HepG2 (cell line): ENCODE measurements at regions not wholly inside any gene's neighbourhood (a gene's known extent, or its start where the extent isn't known, plus 50 kb on each side); places are given as distances from the start of the nearest gene placed in this dataset.

ENCODE experiments used
- BRD4 ChIP-seq: sonication (generic); formaldehyde crosslinking; IDR thresholded peaks from 2 replicates; pipeline ENCODE4 v1.4.0; 2020; ENCODE audit warnings: missing genetic modification reagents
- FOXO1 ChIP-seq: sonication (generic); formaldehyde crosslinking; IDR thresholded peaks from 2 replicates; pipeline ENCODE4 v1.4.0; 2020; ENCODE audit warnings: missing genetic modification reagents
- TRIM22 ChIP-seq: fragments of 450-650 bp; IDR thresholded peaks from 2 replicates; pipeline ENCODE4 v1.6.1; 2017
- ZBTB4 ChIP-seq: sonication (generic); formaldehyde crosslinking; IDR thresholded peaks from 2 replicates; pipeline ENCODE4 v1.4.0; 2020; ENCODE audit warnings: missing genetic modification reagents, mild to moderate bottlenecking, borderline replicate concordance
- ZBTB43 ChIP-seq: sonication (generic); formaldehyde crosslinking; conservative IDR thresholded peaks from 2 replicates; pipeline ENCODE4 v1.4.0; 2020; ENCODE audit warnings: missing genetic modification reagents
- ZBTB44 ChIP-seq: sonication (generic); formaldehyde crosslinking; IDR thresholded peaks from 2 replicates; pipeline ENCODE4 v1.4.0; 2020; ENCODE audit warnings: missing genetic modification reagents
- ZGPAT ChIP-seq: IDR thresholded peaks from 2 replicates; pipeline ENCODE4 v1.6.1; 2016; ENCODE audit warnings: mild to moderate bottlenecking
- ZNF121 ChIP-seq: sonication (generic); formaldehyde crosslinking; IDR thresholded peaks from 2 replicates; pipeline ENCODE4 v1.5.0; 2020; ENCODE audit warnings: mild to moderate bottlenecking, missing genetic modification reagents
- ZNF138 ChIP-seq: sonication (generic); formaldehyde crosslinking; IDR thresholded peaks from 2 replicates; pipeline ENCODE4 v1.5.0; 2020; ENCODE audit warnings: mild to moderate bottlenecking, low read depth, missing genetic modification reagents
- ZNF230 ChIP-seq: sonication (generic); formaldehyde crosslinking; IDR thresholded peaks from 2 replicates; pipeline ENCODE4 v1.4.0; 2020; ENCODE audit warnings: mild to moderate bottlenecking, missing genetic modification reagents
- ZNF276 ChIP-seq: sonication (generic); formaldehyde crosslinking; IDR thresholded peaks from 2 replicates; pipeline ENCODE4 v1.4.0; 2020; ENCODE audit warnings: mild to moderate bottlenecking, low read depth, missing genetic modification reagents
- ZNF282 ChIP-seq: fragments of 450-650 bp; IDR thresholded peaks from 2 replicates; pipeline ENCODE4 v1.6.1; 2018; ENCODE audit not compliant: partially characterized antibody
- ZNF326 ChIP-seq: sonication (generic); formaldehyde crosslinking; IDR thresholded peaks from 2 replicates; pipeline ENCODE4 v1.4.0; 2020; ENCODE audit warnings: missing genetic modification reagents, borderline replicate concordance
- ZNF451 ChIP-seq: sonication (generic); formaldehyde crosslinking; IDR thresholded peaks from 2 replicates; pipeline ENCODE4 v1.5.0; 2020; ENCODE audit warnings: mild to moderate bottlenecking, missing genetic modification reagents
- ZNF703 ChIP-seq: sonication (generic); formaldehyde crosslinking; IDR thresholded peaks from 2 replicates; pipeline ENCODE4 v1.5.1; 2020; ENCODE audit warnings: missing genetic modification reagents, mild to moderate bottlenecking, moderate library complexity, borderline replicate concordance
- ZSCAN12 ChIP-seq: sonication (generic); formaldehyde crosslinking; IDR thresholded peaks from 2 replicates; pipeline ENCODE4 v1.9.0; 2021; ENCODE audit warnings: mild to moderate bottlenecking, missing genetic modification reagents
- ZSCAN29 ChIP-seq: sonication (generic); formaldehyde crosslinking; conservative IDR thresholded peaks from 2 replicates; pipeline ENCODE4 v1.4.0; 2020; ENCODE audit warnings: mild to moderate bottlenecking, missing genetic modification reagents

- no peak for TF ChIP-seq ZNF276 (CRISPR knock-in tag)
- 0 out of 2 replicates have a peak, but pooled peaks have one; percentile 22 for TF ChIP-seq ZNF703 (CRISPR knock-in tag)
- no peak for TF ChIP-seq ZNF138 (CRISPR knock-in tag)
- TF ChIP-seq ZNF282: no peak
- no peak for TF ChIP-seq BRD4 (CRISPR knock-in tag)
- no peak for TF ChIP-seq ZNF121
- no peak for TF ChIP-seq ZNF230 (CRISPR knock-in tag)
- no peak for TF ChIP-seq ZBTB4
- no peak for TF ChIP-seq ZBTB43 (CRISPR knock-in tag)
- no peak for TF ChIP-seq ZSCAN12 (CRISPR knock-in tag)
- 0 out of 2 replicates have a peak, but pooled peaks have one; percentile 32 for TF ChIP-seq ZSCAN29 (CRISPR knock-in tag)
- TF ChIP-seq ZBTB44 (CRISPR knock-in tag): no peak
- peak; percentile 46; the same call in 1 of the 2 replicates for TF ChIP-seq ZGPAT (CRISPR knock-in tag)
- no peak for TF ChIP-seq TRIM22
- no peak for TF ChIP-seq ZNF451 (CRISPR knock-in tag)
- TF ChIP-seq FOXO1 (CRISPR knock-in tag): peak; percentile 29; the same call in 1 of the 2 replicates
- TF ChIP-seq ZNF326 (CRISPR knock-in tag): no peak
These were observed 66.5 kb downstream of the SOWAHC start (continued) for GRCh38 chr2:109680523-109681297.
